Lower leg skin (tissue), 4 donors: ENCODE measurements at regions not wholly inside any gene's neighbourhood (a gene's known extent, or its start where the extent isn't known, plus 50 kb on each side); places are given as distances from the start of the nearest gene placed in this dataset.
"Not testable (repeated sequence)": the region's sequence is repeated elsewhere in the genome, so short reads cannot be mapped to it uniquely, and the experiment has no call there.

ENCODE experiments used
- DNase-seq, 2 donors: peaks; one replicate each; pipeline ENCODE4 v3.0.0-alpha.2; 2019; ENCODE audit warnings: low spot score in 2 of 2
- H3K4me3 ChIP-seq: fragments of 200-600 bp; sonication (generic); 2 replicates; pipeline ENCODE4 v1.5.1; 2017; ENCODE audit warnings: mild to moderate bottlenecking, low read depth; ENCODE audit not compliant: poor library complexity, severe bottlenecking
- POLR2A ChIP-seq, 2 donors: fragments of 450-650 bp; IDR thresholded peaks; one replicate each; pipeline ENCODE4 v1.6.1; 2016 to 2017; ENCODE audit warnings: antibody characterized with exemption in 2 of 2, mild to moderate bottlenecking in 1 of 2, moderate library complexity in 1 of 2
- WGBS, 2 donors: methylation state at CpG; one replicate each; pipeline ENCODE4 v1.1.5; 2018; 5-methylcytosine and 5-hydroxymethylcytosine counted together
- intact Hi-C: fragments of 100-400 bp; cut with DNase I; formaldehyde crosslinking; loops from one replicate; pipeline ENCODE4 v1.15.0; 2023; ENCODE audit warnings: low total_unique reads
- TF ChIP-seq, protein P1 (sequence below), 3 donors: fragments of 450-650 bp; IDR thresholded peaks; one replicate each; pipeline ENCODE4 v1.5.1; 2016; ENCODE audit warnings: antibody characterized with exemption in 3 of 3, mild to moderate bottlenecking in 3 of 3, moderate library complexity in 2 of 3

DNA sequence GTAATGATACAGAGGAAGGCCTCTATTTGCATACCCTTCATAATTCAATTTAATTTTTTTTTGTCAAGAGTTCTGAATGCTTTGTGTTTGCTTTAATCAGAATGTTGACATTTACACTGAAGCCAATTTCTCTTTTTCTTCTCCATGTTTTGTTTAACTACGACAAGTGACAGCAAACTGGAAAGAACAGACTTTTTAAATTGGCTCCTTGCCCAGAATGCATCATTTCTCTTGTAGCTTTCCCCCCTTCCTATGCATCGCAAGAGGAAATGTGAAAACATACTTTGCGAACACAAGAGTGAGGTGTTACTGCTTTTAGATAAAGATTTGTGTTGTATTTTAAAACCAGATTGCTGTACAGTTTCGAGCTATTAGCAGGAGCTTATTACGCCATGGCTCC, 955.2 kb upstream of the CELF4 start:
- H3K4me3 ChIP-seq, result no peak overlapping the region
- intact Hi-C loops, result no loop called here
- TF ChIP-seq, protein P1, sequence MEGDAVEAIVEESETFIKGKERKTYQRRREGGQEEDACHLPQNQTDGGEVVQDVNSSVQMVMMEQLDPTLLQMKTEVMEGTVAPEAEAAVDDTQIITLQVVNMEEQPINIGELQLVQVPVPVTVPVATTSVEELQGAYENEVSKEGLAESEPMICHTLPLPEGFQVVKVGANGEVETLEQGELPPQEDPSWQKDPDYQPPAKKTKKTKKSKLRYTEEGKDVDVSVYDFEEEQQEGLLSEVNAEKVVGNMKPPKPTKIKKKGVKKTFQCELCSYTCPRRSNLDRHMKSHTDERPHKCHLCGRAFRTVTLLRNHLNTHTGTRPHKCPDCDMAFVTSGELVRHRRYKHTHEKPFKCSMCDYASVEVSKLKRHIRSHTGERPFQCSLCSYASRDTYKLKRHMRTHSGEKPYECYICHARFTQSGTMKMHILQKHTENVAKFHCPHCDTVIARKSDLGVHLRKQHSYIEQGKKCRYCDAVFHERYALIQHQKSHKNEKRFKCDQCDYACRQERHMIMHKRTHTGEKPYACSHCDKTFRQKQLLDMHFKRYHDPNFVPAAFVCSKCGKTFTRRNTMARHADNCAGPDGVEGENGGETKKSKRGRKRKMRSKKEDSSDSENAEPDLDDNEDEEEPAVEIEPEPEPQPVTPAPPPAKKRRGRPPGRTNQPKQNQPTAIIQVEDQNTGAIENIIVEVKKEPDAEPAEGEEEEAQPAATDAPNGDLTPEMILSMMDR (IDR thresholded peaks at IDR 0.05), result no peak
- no peak for TF ChIP-seq POLR2A (IDR thresholded peaks at IDR 0.05)
- WGBS, 2 donors, result 68% methylated on average over 5 of the region's 5 CpGs
- DNase-seq, result no peak

DNA sequence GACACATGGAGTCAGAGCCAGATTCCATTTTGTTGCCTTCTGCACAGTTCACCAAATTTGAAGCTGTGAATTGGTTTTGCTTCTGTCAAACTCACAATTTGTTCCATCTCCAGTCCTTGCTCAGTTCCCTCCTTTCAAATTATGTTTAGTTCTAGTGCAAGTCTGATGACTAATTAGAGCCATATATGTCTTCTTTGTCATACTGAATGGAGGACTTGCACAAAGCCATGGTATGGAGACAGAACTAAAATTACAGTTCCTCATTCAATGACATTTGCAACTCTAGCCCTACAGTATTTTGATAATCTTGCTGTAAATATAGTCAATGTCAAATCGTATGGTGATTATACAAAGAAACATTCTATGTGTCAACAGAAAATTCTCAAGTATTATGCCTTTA, 936.9 kb upstream of the CELF4 start:
- no peak overlapping the region for H3K4me3 ChIP-seq
- TF ChIP-seq, protein P1 (IDR thresholded peaks at IDR 0.05), result no peak
- no peak for TF ChIP-seq POLR2A (IDR thresholded peaks at IDR 0.05)
- no peak for DNase-seq
- WGBS, 2 donors, result 83 to 89% methylated on average over 1 of the region's 1 CpG
- intact Hi-C loops, result no loop called here

DNA sequence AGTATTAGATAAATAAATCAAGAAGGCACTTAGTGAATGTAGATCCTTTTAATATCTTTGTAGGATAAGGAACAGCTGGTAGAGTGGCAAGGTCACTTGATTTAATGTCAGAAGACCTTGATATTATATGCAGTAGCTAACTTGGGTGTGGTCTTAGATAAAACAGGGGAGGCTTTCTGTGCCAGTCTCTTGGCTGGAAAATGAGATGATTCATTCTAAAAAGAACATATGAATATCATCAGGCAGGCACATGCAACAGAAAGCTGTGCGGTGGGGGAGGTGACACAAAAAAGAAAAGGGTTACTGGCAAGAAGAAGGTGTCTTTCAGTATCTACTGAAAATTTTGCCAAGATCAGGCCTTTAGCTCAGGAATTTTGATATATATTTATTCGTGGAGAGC, 931.7 kb upstream of the CELF4 start:
- DNase-seq, result peak in 1 of 2 donors; percentile 14
- no peak overlapping the region for H3K4me3 ChIP-seq
- TF ChIP-seq, protein P1 (IDR thresholded peaks at IDR 0.05), result no peak
- no peak for TF ChIP-seq POLR2A (IDR thresholded peaks at IDR 0.05)
- 31 to 43% methylated on average over 2 of the region's 2 CpGs for WGBS, 2 donors
- intact Hi-C loops, result no loop called here

DNA sequence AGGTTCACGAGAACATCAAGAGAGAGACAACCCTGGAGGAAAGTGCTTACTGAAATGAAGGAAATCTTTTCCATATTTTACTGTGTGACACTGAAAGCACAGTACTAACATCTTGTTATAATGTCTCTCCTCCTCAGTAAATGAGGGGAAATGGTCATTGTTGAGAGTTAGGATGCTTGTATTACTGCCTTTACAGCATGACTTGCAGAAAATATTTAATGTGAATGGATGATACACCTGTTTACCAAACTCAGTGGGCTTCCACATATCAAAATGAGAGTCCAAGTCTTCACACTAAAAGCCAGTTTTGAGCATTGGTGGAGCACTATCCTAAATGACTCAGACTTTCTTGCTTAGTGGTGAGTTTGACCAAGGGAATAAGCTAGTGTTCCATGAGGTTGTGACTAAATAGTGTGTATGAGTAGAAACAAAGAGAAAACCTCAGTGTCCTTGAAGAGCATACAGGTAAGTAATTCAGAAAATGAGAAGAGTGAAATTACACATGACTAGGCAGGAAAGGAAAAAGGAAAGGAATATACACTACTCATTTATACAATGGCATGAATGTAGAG, 930.7 kb upstream of the CELF4 start:
- 94 to 100% methylated on average over 1 of the region's 1 CpG for WGBS, 2 donors
- intact Hi-C loops, result no loop called here
- H3K4me3 ChIP-seq, result no peak overlapping the region
- TF ChIP-seq, protein P1 (IDR thresholded peaks at IDR 0.05), result no peak
- TF ChIP-seq POLR2A (IDR thresholded peaks at IDR 0.05), result no peak
- no peak for DNase-seq

DNA sequence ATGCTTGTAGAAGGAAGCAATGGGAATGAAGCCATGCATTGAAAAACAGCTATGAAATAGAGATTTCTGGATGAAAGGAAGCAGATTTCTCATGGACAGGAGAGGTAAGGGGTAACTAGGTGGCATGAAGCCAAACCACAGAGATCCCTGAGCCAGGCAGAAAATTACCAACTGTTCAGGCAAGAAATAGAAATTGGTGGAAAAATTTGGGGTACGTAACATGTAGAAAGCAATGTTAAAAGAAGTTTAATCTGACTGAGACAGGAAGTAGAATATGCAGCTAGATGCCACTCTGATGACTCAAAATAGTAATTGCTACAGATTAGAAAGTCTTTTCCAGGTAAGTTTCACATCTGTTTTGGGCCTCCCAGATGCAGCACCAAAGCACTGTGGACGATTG, 928.5 kb upstream of the CELF4 start:
- H3K4me3 ChIP-seq, result no peak overlapping the region
- 13 to 29% methylated on average over 2 of the region's 2 CpGs for WGBS, 2 donors
- no peak for TF ChIP-seq POLR2A (IDR thresholded peaks at IDR 0.05)
- TF ChIP-seq, protein P1 (IDR thresholded peaks at IDR 0.05), result no peak
- no peak for DNase-seq
- intact Hi-C loops, result no loop called here

DNA sequence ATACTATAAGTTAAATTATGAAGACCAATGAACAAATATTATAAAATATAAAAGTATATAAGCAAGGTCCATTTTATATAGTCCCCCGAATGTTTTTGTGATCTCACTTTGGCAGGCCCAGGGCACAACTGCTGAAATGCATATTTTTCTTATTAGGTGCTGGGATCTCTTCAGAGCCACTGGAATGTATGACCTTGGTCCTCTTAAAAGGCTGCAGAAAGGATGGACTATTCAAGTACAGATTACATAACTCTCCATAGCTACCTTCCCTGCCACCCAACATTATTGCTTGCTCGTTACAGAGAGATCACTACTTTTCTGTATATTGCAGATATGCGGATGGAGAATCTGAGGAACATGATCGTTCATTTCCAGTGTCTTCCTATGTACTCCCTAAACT, 925.6 kb upstream of the CELF4 start:
- TF ChIP-seq, protein P1 (IDR thresholded peaks at IDR 0.05), result no peak
- TF ChIP-seq POLR2A (IDR thresholded peaks at IDR 0.05), result no peak
- no peak for DNase-seq
- H3K4me3 ChIP-seq, result no peak overlapping the region
- WGBS, 2 donors, result 84 to 88% methylated on average over 4 of the region's 4 CpGs
- intact Hi-C loops, result no loop called here

DNA sequence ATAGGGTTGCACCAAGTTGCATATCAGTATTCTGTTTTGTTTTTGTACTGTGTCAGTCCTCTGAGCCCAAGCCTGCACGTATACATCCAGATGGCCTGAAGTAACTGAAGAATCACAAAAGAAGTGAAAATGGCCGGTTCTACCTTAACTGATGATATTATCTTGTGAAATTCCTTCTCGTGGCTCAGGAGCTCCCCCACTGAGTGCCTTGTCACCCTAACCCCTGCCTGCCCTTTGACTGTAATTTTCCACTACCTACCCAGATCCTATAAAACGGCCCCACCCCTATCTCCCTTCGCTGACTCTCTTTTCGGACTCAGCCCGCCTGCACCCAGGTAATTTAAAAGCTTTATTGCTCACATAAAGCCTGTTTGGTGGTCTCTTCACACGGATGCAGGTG, 924.1 kb upstream of the CELF4 start:
- intact Hi-C loops, DNase-seq, H3K4me3 ChIP-seq: not testable (repeated sequence)
- WGBS, 2 donors, result 73% methylated on average over 8 of the region's 8 CpGs
